Pancreas (tissue), 10 donors: ENCODE measurements at regions not wholly inside any gene's neighbourhood (a gene's known extent, or its start where the extent isn't known, plus 50 kb on each side); places are given as distances from the start of the nearest gene placed in this dataset.

Source experiments
- ATAC-seq, 4 donors: fragments of 200-7000 bp; cut with Tn5 transposase; one replicate each; pipeline versions ENCODE4 v1.8.0 to v1.9.1; 2020; ENCODE audit warnings: mild to moderate bottlenecking in 4 of 4, moderate library complexity in 4 of 4
- DNase-seq, 6 donors: peaks; one replicate each; pipeline ENCODE4 v3.0.0-alpha.2; 2020
- FAIRE-seq: peaks from 2 replicates; lab custom pipeline; 2012; peaks lifted over from hg19 to GRCh38; lab: Jason Lieb, UNC
- H3K27ac ChIP-seq, 4 donors: fragments of 200-600 bp; sonication (generic); 1 replicate in 3 of 4; 2 replicates in 1 of 4; pipeline versions ENCODE4 v1.5.0 to v1.8.0; 2020
- H3K27me3 ChIP-seq, 4 donors: fragments of 200-600 bp; one replicate each; pipeline ENCODE4 v1.8.0; 2021
- H3K36me3 ChIP-seq, 3 donors: fragments of 200-600 bp; sonication (generic) in 1 of 3; one replicate each; pipeline versions ENCODE4 v1.5.0 to v1.8.0; 2020 to 2021
- H3K4me1 ChIP-seq, 3 donors: fragments of 200-600 bp; one replicate each; pipeline ENCODE4 v1.8.0; 2021
- H3K4me3 ChIP-seq, 4 donors: fragments of 200-600 bp; sonication (generic) in 2 of 4; one replicate each; pipeline versions ENCODE4 v1.5.0 to v1.8.0; 2020 to 2021
- H3K9me3 ChIP-seq, 4 donors: fragments of 200-600 bp; one replicate each; pipeline ENCODE4 v1.8.0; 2021
- CTCF ChIP-seq, 4 donors: fragments of 200-600 bp; sonication (generic) in 3 of 4; IDR thresholded peaks; one replicate each; pipeline versions ENCODE4 v1.5.0 to v1.8.0; 2021; ENCODE audit warnings: antibody characterized with exemption in 4 of 4
- WGBS, 2 donors: extraction: QIAGEN DNeasy Blood & Tissue Kit; methylation state at CpG; one replicate each; pipeline ENCODE4 v1.1.7; 2013; 5-methylcytosine and 5-hydroxymethylcytosine counted together
- intact Hi-C, 3 donors: fragments of 100-400 bp; cut with DNase I; formaldehyde crosslinking; loops; one replicate each; pipeline versions ENCODE4 v1.11.1 to v1.14.2; 2022
- donor health status: healthy with polysubstance abuse.
- donor health status: DM: no; HTN: no; CAD: no; lungs with moderate emphysema.
- donor health status: DM: no; HTN: no; CAD: no.
- donor health status: control.
- donor health status: control.
- donor health status: Bipolar disorder and iron deficiency.
- donor health status: DM: yes; HTN: yes; CAD: no.
- donor health status: DM: no; HTN: no; CAD: no.
- donor health status: DM: no; HTN: no; CAD: no.
- donor health status: DM: yes; HTN: yes; CAD: no.

- TF ChIP-seq CTCF (IDR thresholded peaks at IDR 0.05) = no peak
- no peaks in the 10 kb centered on the region for H3K4me1 ChIP-seq
- FAIRE-seq (no peak), DNase-seq (no peak), ATAC-seq (peak in 1 of 4 donors; percentile 10)
- H3K36me3 ChIP-seq = no peaks in the 10 kb centered on the region
- H3K9me3 ChIP-seq = no peaks in the 10 kb centered on the region
- 88 to 92% methylated on average over 17 of the region's 17 CpGs for WGBS, 2 donors
- no peak overlapping the region for H3K4me3 ChIP-seq
- no peaks in the 10 kb centered on the region for H3K27me3 ChIP-seq
- H3K27ac ChIP-seq = no peak overlapping the region
- intact Hi-C loops = no loop called here
These were observed 269.8 kb downstream of the SYK start for GRCh38 chr9:91071184-91071990.

GRCh38 chr9:91073049-91073810 is 271.6 kb downstream of the SYK start:
- 92 to 97% methylated on average over 10 of the region's 10 CpGs for WGBS, 2 donors
- DNase-seq = no peak
- intact Hi-C loops = no loop called here
- H3K4me1 ChIP-seq = no peaks in the 10 kb centered on the region
- TF ChIP-seq CTCF (IDR thresholded peaks at IDR 0.05) = no peak
- H3K36me3 ChIP-seq = no peaks in the 10 kb centered on the region
- H3K4me3 ChIP-seq = no peak overlapping the region
- H3K27me3 ChIP-seq = no peaks in the 10 kb centered on the region
- no peak for FAIRE-seq
- H3K9me3 ChIP-seq = no peaks in the 10 kb centered on the region
- ATAC-seq = peak; percentile 41 to 77 (median 56)
- no peak overlapping the region for H3K27ac ChIP-seq

- no peak for TF ChIP-seq CTCF (IDR thresholded peaks at IDR 0.05)
- ATAC-seq = peak in 3 of 4 donors; percentile 20 to 59 (median 55)
- no peaks in the 10 kb centered on the region for H3K36me3 ChIP-seq
- no peaks in the 10 kb centered on the region for H3K4me1 ChIP-seq
- FAIRE-seq = no peak
- H3K4me3 ChIP-seq = no peak overlapping the region
- no peaks in the 10 kb centered on the region for H3K27me3 ChIP-seq
- peak in 1 of 6 donors; percentile 15 for DNase-seq
- WGBS, 2 donors = 87 to 88% methylated on average over 14 of the region's 14 CpGs
- H3K27ac ChIP-seq = no peak overlapping the region
- H3K9me3 ChIP-seq = no peaks in the 10 kb centered on the region
- intact Hi-C loops = no loop called here
These were observed 272.5 kb downstream of the SYK start for GRCh38 chr9:91073811-91074771.

GRCh38 chr9:91074866-91075265 is 273.2 kb downstream of the SYK start:
- TF ChIP-seq CTCF (IDR thresholded peaks at IDR 0.05) = no peak
- Histone ChIP-seq H3K4me3 (no peak overlapping the region), H3K4me1 (no peaks in the 10 kb centered on the region), H3K27me3 (no peaks in the 10 kb centered on the region), H3K36me3 (no peaks in the 10 kb centered on the region), H3K9me3 (no peaks in the 10 kb centered on the region), H3K27ac (no peak overlapping the region)
- 89 to 92% methylated on average over 13 of the region's 13 CpGs for WGBS, 2 donors
- intact Hi-C loops = no loop called here
- ATAC-seq (no peak), FAIRE-seq (no peak), DNase-seq (no peak)
